Adrenal gland (tissue), 9 donors: ENCODE measurements at regions not wholly inside any gene's neighbourhood (a gene's known extent, or its start where the extent isn't known, plus 50 kb on each side); places are given as distances from the start of the nearest gene placed in this dataset.

ENCODE experiments used
- DNase-seq, 7 donors: peaks; one replicate each; pipeline ENCODE4 v3.0.0-alpha.2; 2019 to 2020
- H3K27ac ChIP-seq, 5 donors: fragments of 200-600 bp; sonication (generic) in 4 of 5; 1 replicate in 3 of 5; 2 replicates in 2 of 5; pipeline versions ENCODE4 v1.5.1 to v1.8.0; 2016 to 2020; ENCODE audit warnings: mild to moderate bottlenecking in 1 of 5
- H3K27me3 ChIP-seq: fragments of 200-600 bp; 2 replicates; pipeline ENCODE4 v1.8.0; 2021
- H3K36me3 ChIP-seq, 2 donors: fragments of 200-600 bp; replicated peaks in 1 of 2; 1 replicate in 1 of 2; 2 replicates in 1 of 2; pipeline versions ENCODE4 v1.5.1 to v1.8.0; 2018 to 2022
- H3K4me1 ChIP-seq, 2 donors: fragments of 200-600 bp; replicated peaks in 1 of 2; 1 replicate in 1 of 2; 2 replicates in 1 of 2; pipeline versions ENCODE4 v1.5.1 to v1.8.0; 2018 to 2021
- H3K4me3 ChIP-seq, 4 donors: fragments of 200-600 bp; sonication (generic) in 3 of 4; one replicate each; pipeline ENCODE4 v1.5.1; 2016 to 2018
- H3K9me3 ChIP-seq, 3 donors: fragments of 200-600 bp; sonication (generic) in 1 of 3; replicated peaks in 1 of 3; 1 replicate in 2 of 3; 2 replicates in 1 of 3; pipeline versions ENCODE4 v1.5.1 to v1.8.0; 2016 to 2021
- CTCF ChIP-seq, 6 experiments: fragments of 450-650 bp in 4 of 6; fragments of 200-600 bp in 2 of 6; sonication (generic) in 1 of 6; IDR thresholded peaks; 1 replicate in 5 of 6; 2 replicates in 1 of 6; pipeline versions ENCODE4 v1.5.1 to v1.8.0; 2016 to 2021; ENCODE audit warnings: antibody characterized with exemption in 6 of 6, mild to moderate bottlenecking in 2 of 6, moderate library complexity in 1 of 6
- POLR2A ChIP-seq, 2 donors: fragments of 450-650 bp; IDR thresholded peaks; one replicate each; pipeline ENCODE4 v1.6.1; 2017; ENCODE audit warnings: antibody characterized with exemption in 2 of 2, mild to moderate bottlenecking in 2 of 2, moderate library complexity in 1 of 2
- WGBS, 4 donors: extraction: QIAGEN DNeasy Blood & Tissue Kit in 2 of 4; methylation state at CpG; one replicate each; pipeline versions ENCODE4 v1.1.5 to v1.1.7; 2013 to 2017; 5-methylcytosine and 5-hydroxymethylcytosine counted together
- intact Hi-C, 2 donors: fragments of 100-400 bp; cut with DNase I; formaldehyde crosslinking; loops; one replicate each; pipeline versions ENCODE4 v1.14.1 to v1.15.0; 2022 to 2023
- donor health status: healthy with polysubstance abuse.
- donor health status: Bipolar disorder and iron deficiency.
- donor health status: DM: yes; HTN: yes; CAD: no.
- donor health status: DM: no; HTN: no; CAD: no.
- donor health status: DM: no; HTN: no; CAD: no.

- H3K27ac ChIP-seq: peak overlapping the region in 3 of 5 donors; percentile 14 to 55 (median 45)
- peaks cover 11 to 16% of the 10 kb centered on the region in 2 donors for H3K4me1 ChIP-seq
- H3K9me3 ChIP-seq: no peaks in the 10 kb centered on the region
- no peaks in the 10 kb centered on the region for H3K27me3 ChIP-seq
- no peaks in the 10 kb centered on the region for H3K36me3 ChIP-seq
- peak in 1 of 7 donors; percentile 27 for DNase-seq
- 24 to 38% (median 30%) methylated on average over 2 of the region's 2 CpGs for WGBS, 4 donors
- intact Hi-C loops: no loop called here
- no peak overlapping the region for H3K4me3 ChIP-seq
- TF ChIP-seq POLR2A (IDR thresholded peaks at IDR 0.05): no peak
- TF ChIP-seq CTCF (IDR thresholded peaks at IDR 0.05): peak in 5 of 6 experiments; percentile 8 to 49 (median 39)
Observed at GRCh38 chr5:38783011-38783561, 62.7 kb upstream of the OSMR start.

GRCh38 chr5:38789134-38789533 lies 56.7 kb upstream of the OSMR start:
- TF ChIP-seq CTCF (IDR thresholded peaks at IDR 0.05) (no peak), POLR2A (IDR thresholded peaks at IDR 0.05) (no peak)
- H3K27ac ChIP-seq: no peak overlapping the region
- no peak overlapping the region for H3K4me3 ChIP-seq
- H3K4me1 ChIP-seq: no peaks in the 10 kb centered on the region
- no peaks in the 10 kb centered on the region for H3K27me3 ChIP-seq
- intact Hi-C loops: no loop called here
- no peaks in the 10 kb centered on the region for H3K36me3 ChIP-seq
- H3K9me3 ChIP-seq: no peaks in the 10 kb centered on the region
- DNase-seq: no peak
- WGBS, 4 donors: 92 to 98% (median 97%) methylated on average over 2 of the region's 2 CpGs

GRCh38 chr5:38789777-38790176 lies 56.0 kb upstream of the OSMR start:
- TF ChIP-seq POLR2A (IDR thresholded peaks at IDR 0.05) (no peak), CTCF (IDR thresholded peaks at IDR 0.05) (no peak)
- Histone ChIP-seq H3K27me3 (no peaks in the 10 kb centered on the region), H3K27ac (no peak overlapping the region), H3K4me1 (no peaks in the 10 kb centered on the region), H3K36me3 (no peaks in the 10 kb centered on the region), H3K9me3 (no peaks in the 10 kb centered on the region), H3K4me3 (no peak overlapping the region)
- intact Hi-C loops: no loop called here
- DNase-seq: no peak
- 95 to 97% (median 95%) methylated on average over 2 of the region's 2 CpGs for WGBS, 4 donors

- TF ChIP-seq CTCF (IDR thresholded peaks at IDR 0.05): no peak
- no peak for TF ChIP-seq POLR2A (IDR thresholded peaks at IDR 0.05)
- WGBS, 4 donors: 90 to 100% (median 91%) methylated on average over 1 of the region's 1 CpG
- H3K27ac ChIP-seq: no peak overlapping the region
- no peaks in the 10 kb centered on the region for H3K9me3 ChIP-seq
- no peak for DNase-seq
- intact Hi-C loops: no loop called here
- H3K27me3 ChIP-seq: no peaks in the 10 kb centered on the region
- no peaks in the 10 kb centered on the region for H3K36me3 ChIP-seq
- no peak overlapping the region for H3K4me3 ChIP-seq
- H3K4me1 ChIP-seq: no peaks in the 10 kb centered on the region
Observed at GRCh38 chr5:38790268-38790667, 55.5 kb upstream of the OSMR start.
